ENCODE measurements at regions not wholly inside any gene's neighbourhood (a gene's known extent, or its start where the extent isn't known, plus 50 kb on each side); places are given as distances from the start of the nearest gene placed in this dataset.

- no peaks in the 10 kb centered on the region for H3K36me3 ChIP-seq
- no peak overlapping the region for H3K4me3 ChIP-seq
- H3K27me3 ChIP-seq, result no peaks in the 10 kb centered on the region
- TF ChIP-seq POLR2A (IDR thresholded peaks at IDR 0.05), result no peak
- TF ChIP-seq, protein P1, sequence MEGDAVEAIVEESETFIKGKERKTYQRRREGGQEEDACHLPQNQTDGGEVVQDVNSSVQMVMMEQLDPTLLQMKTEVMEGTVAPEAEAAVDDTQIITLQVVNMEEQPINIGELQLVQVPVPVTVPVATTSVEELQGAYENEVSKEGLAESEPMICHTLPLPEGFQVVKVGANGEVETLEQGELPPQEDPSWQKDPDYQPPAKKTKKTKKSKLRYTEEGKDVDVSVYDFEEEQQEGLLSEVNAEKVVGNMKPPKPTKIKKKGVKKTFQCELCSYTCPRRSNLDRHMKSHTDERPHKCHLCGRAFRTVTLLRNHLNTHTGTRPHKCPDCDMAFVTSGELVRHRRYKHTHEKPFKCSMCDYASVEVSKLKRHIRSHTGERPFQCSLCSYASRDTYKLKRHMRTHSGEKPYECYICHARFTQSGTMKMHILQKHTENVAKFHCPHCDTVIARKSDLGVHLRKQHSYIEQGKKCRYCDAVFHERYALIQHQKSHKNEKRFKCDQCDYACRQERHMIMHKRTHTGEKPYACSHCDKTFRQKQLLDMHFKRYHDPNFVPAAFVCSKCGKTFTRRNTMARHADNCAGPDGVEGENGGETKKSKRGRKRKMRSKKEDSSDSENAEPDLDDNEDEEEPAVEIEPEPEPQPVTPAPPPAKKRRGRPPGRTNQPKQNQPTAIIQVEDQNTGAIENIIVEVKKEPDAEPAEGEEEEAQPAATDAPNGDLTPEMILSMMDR (IDR thresholded peaks at IDR 0.05), result no peak
- DNase-seq, result no peak
- H3K9me3 ChIP-seq, result no peaks in the 10 kb centered on the region
- no peak overlapping the region for H3K27ac ChIP-seq
- no peaks in the 10 kb centered on the region for H3K4me1 ChIP-seq
- intact Hi-C loops (cut with DNase I; ENCODE audit: low total_unique reads), result no loop called here
Measured at GRCh38 chr14:55929136-55929535, 189.1 kb upstream of the PELI2 start.

DNA sequence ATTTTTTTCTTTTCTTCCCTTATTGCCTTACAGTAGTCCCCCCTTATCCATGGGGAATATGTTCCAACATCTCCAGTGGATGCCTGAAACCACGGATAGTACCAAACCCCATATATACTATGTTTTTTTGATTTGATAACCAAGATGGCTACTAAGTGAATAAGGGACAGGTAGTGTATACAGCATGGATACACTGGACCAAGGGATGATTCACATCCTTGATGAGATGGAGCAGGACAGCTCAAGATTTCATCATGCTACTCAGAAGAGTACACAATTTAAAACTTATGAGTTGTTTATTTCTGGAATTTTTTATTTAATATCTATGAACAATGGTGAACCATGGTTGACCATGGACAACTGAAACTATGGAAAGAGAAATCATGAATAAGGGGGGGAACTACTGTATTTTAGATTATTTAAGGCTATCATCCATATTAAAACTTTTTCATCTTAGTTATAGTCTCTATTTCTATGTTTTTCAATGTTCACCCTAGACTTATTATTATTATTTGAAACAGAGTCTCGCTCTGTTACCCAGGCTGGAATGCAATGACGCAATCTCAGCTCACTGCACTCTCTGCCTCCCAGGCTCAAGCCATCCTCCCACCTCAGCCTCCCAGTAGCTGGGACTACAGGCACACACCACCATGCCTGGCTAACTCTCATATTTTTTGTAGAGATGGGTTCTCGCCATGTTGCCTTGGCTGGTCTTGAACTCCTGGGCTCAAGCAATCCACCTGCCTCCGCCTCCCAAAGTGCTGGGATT is 188.0 kb upstream of the PELI2 start:
- Histone ChIP-seq H3K4me3 (no peak overlapping the region), H3K27ac (no peak overlapping the region), H3K36me3 (no peaks in the 10 kb centered on the region), H3K4me1 (no peaks in the 10 kb centered on the region), H3K9me3 (no peaks in the 10 kb centered on the region), H3K27me3 (no peaks in the 10 kb centered on the region)
- intact Hi-C loops (cut with DNase I; ENCODE audit: low total_unique reads), result no loop called here
- TF ChIP-seq POLR2A (IDR thresholded peaks at IDR 0.05), result no peak
- TF ChIP-seq, protein P1 (IDR thresholded peaks at IDR 0.05), result no peak
- DNase-seq, result no peak

DNA sequence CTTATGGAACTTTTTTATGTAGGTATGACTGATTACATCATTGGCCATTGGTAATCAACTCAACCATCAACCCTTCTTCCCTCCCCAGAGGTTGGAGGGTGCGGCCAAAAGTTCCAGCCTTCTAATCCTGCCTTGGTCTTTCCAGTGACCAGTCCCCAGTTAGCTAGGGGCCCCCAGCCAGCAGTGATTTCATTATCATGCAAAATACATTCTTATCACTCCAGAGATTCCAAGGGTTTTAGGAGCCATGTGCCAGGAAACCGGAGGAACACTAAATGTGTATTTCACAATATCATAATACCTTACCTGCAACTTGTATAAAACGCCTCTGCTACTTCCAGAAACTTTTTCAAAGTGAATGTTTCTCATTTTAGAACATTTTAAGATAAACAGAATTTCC is 181.5 kb upstream of the PELI2 start:
- no peak overlapping the region for H3K4me3 ChIP-seq
- DNase-seq, result no peak
- H3K27me3 ChIP-seq, result no peaks in the 10 kb centered on the region
- H3K9me3 ChIP-seq, result no peaks in the 10 kb centered on the region
- intact Hi-C loops (cut with DNase I; ENCODE audit: low total_unique reads), result no loop called here
- H3K36me3 ChIP-seq, result no peaks in the 10 kb centered on the region
- H3K27ac ChIP-seq, result no peak overlapping the region
- TF ChIP-seq, protein P1 (IDR thresholded peaks at IDR 0.05), result no peak
- no peak for TF ChIP-seq POLR2A (IDR thresholded peaks at IDR 0.05)
- no peaks in the 10 kb centered on the region for H3K4me1 ChIP-seq

DNA sequence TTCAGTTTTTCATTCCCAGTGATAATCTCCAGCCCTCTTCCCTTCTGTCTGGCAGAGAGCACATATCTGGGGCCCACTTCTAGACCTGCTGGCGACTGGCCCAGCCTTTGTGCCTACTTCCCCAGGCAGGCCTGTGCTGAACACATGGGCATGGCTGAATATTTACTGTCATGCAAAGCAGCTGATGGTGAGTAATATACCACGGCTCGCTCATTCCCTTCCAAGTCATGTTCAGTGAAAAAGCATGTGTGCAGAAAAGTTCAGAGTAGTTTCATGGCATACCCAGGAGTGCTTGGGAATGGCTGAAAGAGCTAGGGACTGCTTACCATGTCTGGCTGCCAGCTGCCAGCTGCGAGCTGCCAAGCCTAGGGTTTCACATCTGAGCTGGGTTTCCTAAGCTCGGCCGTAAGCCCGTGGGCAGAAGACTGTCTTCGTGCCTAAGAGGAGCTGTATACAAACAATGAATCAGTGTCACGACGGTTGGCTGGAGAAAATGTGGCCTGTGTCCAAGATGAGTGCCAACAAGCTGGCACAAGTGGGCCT is 179.9 kb upstream of the PELI2 start:
- Histone ChIP-seq H3K9me3 (no peaks in the 10 kb centered on the region), H3K4me1 (no peaks in the 10 kb centered on the region), H3K4me3 (no peak overlapping the region), H3K27ac (no peak overlapping the region), H3K27me3 (no peaks in the 10 kb centered on the region), H3K36me3 (no peaks in the 10 kb centered on the region)
- DNase-seq, result no peak
- intact Hi-C loops (cut with DNase I; ENCODE audit: low total_unique reads), result no loop called here
- TF ChIP-seq POLR2A (IDR thresholded peaks at IDR 0.05), result no peak
- TF ChIP-seq, protein P1 (IDR thresholded peaks at IDR 0.05), result no peak

DNA sequence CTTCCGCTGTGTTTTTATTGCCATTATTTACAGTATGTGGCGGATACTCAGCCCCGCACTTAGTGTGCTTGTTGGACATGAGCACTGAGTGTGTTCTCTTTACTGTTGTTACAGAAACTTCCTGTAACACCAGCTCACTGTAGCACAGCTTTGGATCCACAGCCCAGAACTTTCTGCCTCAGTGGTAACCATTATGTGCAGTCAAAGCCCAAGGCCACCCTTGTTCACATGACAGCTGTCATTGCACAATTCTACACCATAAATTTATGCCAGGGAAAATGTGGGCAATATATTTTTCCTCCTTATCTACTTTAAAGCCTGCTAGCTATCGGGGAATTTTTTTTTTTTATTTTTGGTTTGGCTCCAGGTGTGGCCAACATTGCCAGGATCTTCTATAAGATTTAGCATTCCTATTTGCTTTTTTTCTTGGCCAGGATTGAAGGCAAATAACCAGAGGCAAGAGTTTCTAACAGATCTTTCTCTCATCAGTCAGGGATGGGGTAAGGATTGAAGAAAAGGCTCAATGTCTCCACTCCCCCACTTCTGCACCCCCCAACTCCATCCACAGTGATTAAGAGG is 176.0 kb upstream of the PELI2 start:
- no peak overlapping the region for H3K27ac ChIP-seq
- H3K27me3 ChIP-seq, result no peaks in the 10 kb centered on the region
- TF ChIP-seq, protein P1 (IDR thresholded peaks at IDR 0.05), result no peak
- TF ChIP-seq POLR2A (IDR thresholded peaks at IDR 0.05), result no peak
- H3K4me3 ChIP-seq, result no peak overlapping the region
- DNase-seq, result no peak
- H3K36me3 ChIP-seq, result no peaks in the 10 kb centered on the region
- H3K9me3 ChIP-seq, result no peaks in the 10 kb centered on the region
- intact Hi-C loops (cut with DNase I; ENCODE audit: low total_unique reads), result no loop called here
- no peaks in the 10 kb centered on the region for H3K4me1 ChIP-seq

Data from uterus (tissue), 3 donors.